GM12878 (cell line): ENCODE measurements at regions not wholly inside any gene's neighbourhood (a gene's known extent, or its start where the extent isn't known, plus 50 kb on each side); places are given as distances from the start of the nearest gene placed in this dataset.

ENCODE experiments used
- ATAC-seq: fragments of 200-7000 bp; cut with Tn5 transposase; 3 replicates; pipeline ENCODE4 v1.9.1; 2020; ENCODE audit warnings: mild to moderate bottlenecking, moderate library complexity
- BruUV-seq: library from RNA; stranded (reverse); fragments of 400-500 nt; replicated peaks from 2 replicates; lab custom pipeline; 2021; lab: Mats Ljungman, UMichigan
- CTCF ChIA-PET: fragments of 300-600 bp; sonication (Branson Sonifier 250); formaldehyde crosslinking; extraction: SDS; loops from one replicate; lab custom pipeline; 2021; ENCODE audit warnings: inconsistent platforms; lab: Yijun Ruan, JAX
- POLR2A ChIA-PET: fragments of 350-600 bp; formaldehyde crosslinking; extraction: SDS; loops from one replicate; lab custom pipeline; 2021; ENCODE audit warnings: inconsistent platforms; lab: Charles Lee
- RAD21 ChIA-PET: fragments of 300-600 bp; sonication (Branson Sonifier 250); formaldehyde crosslinking; loops from one replicate; lab custom pipeline; 2023; ENCODE audit warnings: antibody characterized with exemption; ENCODE audit not compliant: unreplicated experiment; lab: Charles Lee
- SMC1A ChIA-PET: fragments of 300-600 bp; sonication (Branson Sonifier 250); formaldehyde crosslinking; loops from one replicate; lab custom pipeline; 2023; ENCODE audit not compliant: unreplicated experiment, uncharacterized antibody; lab: Charles Lee
- DNase-seq: peaks from one replicate; pipeline ENCODE4 v3.0.0-alpha.2; 2011; ENCODE audit warnings: low read depth, low spot score
- FAIRE-seq: peaks from 3 replicates; lab custom pipeline; 2011; peaks lifted over from hg19 to GRCh38; lab: Jason Lieb, UNC
- H2AFZ ChIP-seq: 2 replicates; pipeline ENCODE4 v1.6.0; 2011; ENCODE audit warnings: low read depth, low read length, control low read depth; ENCODE audit not compliant: control insufficient read depth
- H3K27ac ChIP-seq: 2 replicates; pipeline ENCODE4 v1.5.1; 2011; ENCODE audit warnings: control low read depth; ENCODE audit not compliant: control insufficient read depth, insufficient read depth
- H3K27me3 ChIP-seq, 2 experiments: replicated peaks in 1 of 2; 2 replicates each; pipeline versions ENCODE4 v1.6.0 to v1.6.1; 2011; ENCODE audit warnings: low read length in 1 of 2; ENCODE audit not compliant: control insufficient read depth in 2 of 2, insufficient read depth in 2 of 2
- H3K36me3 ChIP-seq, 2 experiments: 2 replicates each; pipeline ENCODE4 v1.5.1; 2011; ENCODE audit warnings: low read length in 1 of 2; ENCODE audit not compliant: control insufficient read depth in 2 of 2, insufficient read depth in 2 of 2
- H3K4me1 ChIP-seq: 2 replicates; pipeline ENCODE4 v1.6.1; 2011; ENCODE audit warnings: mild to moderate bottlenecking, low read length, moderate library complexity, mixed read lengths; ENCODE audit not compliant: control insufficient read depth, insufficient read depth
- H3K4me2 ChIP-seq: 2 replicates; pipeline ENCODE4 v1.6.0; 2011; ENCODE audit warnings: control low read depth; ENCODE audit not compliant: control insufficient read depth, insufficient read depth
- H3K4me3 ChIP-seq: fragments of 200-600 bp; sonication (generic); 2 replicates; pipeline ENCODE4 v1.5.1; 2016
- H3K79me2 ChIP-seq: 2 replicates; pipeline ENCODE4 v1.6.0; 2011; ENCODE audit warnings: low read length; ENCODE audit not compliant: control insufficient read depth, insufficient read depth
- H3K9ac ChIP-seq: 2 replicates; pipeline ENCODE4 v1.8.0; 2011; ENCODE audit warnings: low read length, control low read depth, mixed read lengths; ENCODE audit not compliant: control insufficient read depth, insufficient read depth
- H3K9me3 ChIP-seq: replicated peaks from 3 replicates; pipeline ENCODE4 v1.5.1; 2011; ENCODE audit warnings: mild to moderate bottlenecking, low read length; ENCODE audit not compliant: control insufficient read depth, insufficient read depth
- H4K20me1 ChIP-seq: 2 replicates; pipeline ENCODE4 v1.6.0; 2011; ENCODE audit not compliant: control insufficient read depth, insufficient read depth
- CBX3 ChIP-seq: fragments of 200-600 bp; sonication (generic); IDR thresholded peaks from 2 replicates; pipeline ENCODE4 v1.6.1; 2016; ENCODE audit warnings: low read depth, borderline replicate concordance
- CEBPB ChIP-seq, 2 experiments: fragments of 150-350 bp in 1 of 2; IDR thresholded peaks; 2 replicates each; pipeline ENCODE4 v1.6.1; 2012 to 2014; ENCODE audit warnings: low read depth in 2 of 2, low read length in 2 of 2, borderline replicate concordance in 1 of 2, inconsistent platforms in 1 of 2
- ELK1 ChIP-seq: IDR thresholded peaks from 2 replicates; pipeline ENCODE4 v1.6.1; 2012; ENCODE audit warnings: low read depth, low read length, improper control_type of control experiment
- EP300 ChIP-seq, 2 experiments: fragments of 150-350 bp in 1 of 2; IDR thresholded peaks; 2 replicates each; pipeline ENCODE4 v1.6.1; 2011 to 2012; ENCODE audit warnings: low read depth in 2 of 2, low read length in 2 of 2, borderline replicate concordance in 1 of 2, improper control_type of control experiment in 1 of 2, inconsistent platforms in 1 of 2; ENCODE audit not compliant: control insufficient read depth in 1 of 2
- HDAC2 ChIP-seq: fragments of 200-600 bp; sonication (generic); IDR thresholded peaks from 2 replicates; pipeline ENCODE4 v1.6.1; 2017
- HDAC6 ChIP-seq: fragments of 200-600 bp; sonication (generic); IDR thresholded peaks from one replicate; pipeline ENCODE4 v1.8.0; 2017; ENCODE audit warnings: antibody characterized with exemption; ENCODE audit not compliant: unreplicated experiment
- LARP7 ChIP-seq: fragments of 450-650 bp; IDR thresholded peaks from 2 replicates; pipeline ENCODE4 v1.6.1; 2017; ENCODE audit warnings: mild to moderate bottlenecking
- MYB ChIP-seq: fragments of 150-350 bp; IDR thresholded peaks from 2 replicates; pipeline ENCODE4 v1.6.1; 2014; ENCODE audit warnings: mild to moderate bottlenecking, low read depth, low read length, borderline replicate concordance
- NR2C2 ChIP-seq: IDR thresholded peaks from 2 replicates; pipeline ENCODE4 v1.6.1; 2011; ENCODE audit warnings: borderline replicate concordance, low read depth; ENCODE audit not compliant: control insufficient read depth, insufficient read length
- PAX5 ChIP-seq: IDR thresholded peaks from 2 replicates; pipeline ENCODE4 v1.6.1; 2011; ENCODE audit warnings: low read depth, low read length, borderline replicate concordance
- PAX8 ChIP-seq: fragments of 450-650 bp; IDR thresholded peaks from 2 replicates; pipeline ENCODE4 v1.6.1; 2017; ENCODE audit warnings: mild to moderate bottlenecking, moderate library complexity
- POLR2AphosphoS2 ChIP-seq: IDR thresholded peaks from 2 replicates; pipeline ENCODE4 v1.6.1; 2011; ENCODE audit warnings: low read depth, mild to moderate bottlenecking, low read length, improper control_type of control experiment, moderate library complexity
- SMARCA5 ChIP-seq: fragments of 450-650 bp; IDR thresholded peaks from 2 replicates; pipeline ENCODE4 v1.6.1; 2017; ENCODE audit warnings: mild to moderate bottlenecking
- SUPT20H ChIP-seq: IDR thresholded peaks from 2 replicates; pipeline ENCODE4 v1.6.1; 2011; ENCODE audit warnings: low read depth, mild to moderate bottlenecking, low read length, moderate library complexity, borderline replicate concordance; ENCODE audit not compliant: control insufficient read depth
- USF2 ChIP-seq: IDR thresholded peaks from 2 replicates; pipeline ENCODE4 v1.6.1; 2011; ENCODE audit warnings: low read depth, low read length, improper control_type of control experiment, borderline replicate concordance
- YBX1 ChIP-seq: fragments of 450-650 bp; IDR thresholded peaks from 2 replicates; pipeline ENCODE4 v1.6.1; 2016; ENCODE audit warnings: antibody characterized with exemption
- WGBS: methylation state at CpG from one replicate; pipeline ENCODE4 v1.1.6; 2016; ENCODE audit warnings: low lambda C conversion rate; ENCODE audit not compliant: insufficient replicate concordance, insufficient coverage; ENCODE audit errors: missing lambda C conversion rate; 5-methylcytosine and 5-hydroxymethylcytosine counted together
- in situ Hi-C: fragments of 300-500 bp; cut with MboI; formaldehyde crosslinking; loops from 9 replicates; pipeline ENCODE4 v1.14.3; 2018; ENCODE audit warnings: mixed read lengths
- intact Hi-C: fragments of 100-400 bp; cut with micrococcal nuclease; formaldehyde crosslinking; loops from one replicate; pipeline ENCODE4 v1.14.2; 2022; ENCODE audit not compliant: unreplicated experiment
- TF ChIP-seq, protein P1 (sequence below): fragments of 450-650 bp; IDR thresholded peaks from 2 replicates; pipeline ENCODE4 v1.6.1; 2018; ENCODE audit warnings: borderline replicate concordance, mild to moderate bottlenecking; ENCODE audit not compliant: partially characterized antibody

DNA sequence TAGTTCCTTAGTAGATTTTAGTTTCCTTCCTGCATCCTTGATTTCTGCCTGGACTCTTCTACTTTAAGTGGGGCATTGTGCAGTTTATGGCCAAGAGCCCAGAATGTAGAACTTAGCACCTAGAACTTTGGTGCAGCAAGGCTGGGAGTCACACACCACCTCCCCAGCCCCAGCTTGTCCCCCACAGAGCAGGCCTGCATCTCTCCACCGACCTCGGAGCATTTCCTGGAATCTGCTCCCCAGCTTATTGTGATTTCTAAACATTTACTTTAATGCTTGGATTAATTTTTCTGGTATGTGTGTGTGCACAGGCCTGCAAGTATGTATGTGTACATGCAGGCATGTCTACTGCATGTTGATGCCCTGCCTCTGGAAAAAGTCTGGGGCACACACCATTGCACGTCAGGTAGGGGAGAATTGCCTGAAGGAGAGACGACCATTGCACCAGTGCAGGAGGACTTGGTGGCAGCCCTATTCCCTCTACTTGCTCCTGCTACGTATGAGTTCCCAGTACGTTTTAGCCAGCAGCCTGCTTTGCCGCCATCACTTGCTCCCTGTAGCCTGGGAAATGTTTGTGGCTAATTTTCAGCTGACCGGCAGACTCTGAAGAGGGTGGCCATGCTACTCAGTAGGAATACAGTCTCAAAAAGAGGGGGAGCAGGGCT lies 419.9 kb upstream of the HS6ST1 start:
- 50% methylated on average over 8 of the region's 8 CpGs for WGBS
- Histone ChIP-seq H3K4me3 (no peak overlapping the region), H3K9ac (no peak overlapping the region), H3K27me3 (peaks cover 0 to 1% of the 10 kb centered on the region in 2 experiments; a peak in 1 of 4 replicates), H3K79me2 (no peaks in the 10 kb centered on the region), H4K20me1 (no peaks in the 10 kb centered on the region), H3K27ac (no peak overlapping the region), H3K4me1 (peaks cover 3% of the 10 kb centered on the region; the same call in 1 of the 2 replicates), H2AFZ (no peak overlapping the region), H3K9me3 (no peaks in the 10 kb centered on the region), H3K36me3 (no peaks in the 10 kb centered on the region), H3K4me2 (no peak overlapping the region)
- no TSS peak for BruUV-seq
- in situ Hi-C loops (loop anchor here (10.0 kb wide), 1 partner anchor 1116 kb away; no protein-coding TSS in a partner anchor), intact Hi-C loops (loop anchor here (5.0 to 10.0 kb wide), 2 partner anchors 414 to 494 kb away; no protein-coding TSS in a partner anchor)
- no peak for FAIRE-seq
- ChIA-PET POLR2A (no interaction called here), RAD21 (no interaction called here), SMC1A (interaction anchor here (0.6 kb wide), 1 partner anchor 277 kb away, joined by 3 read pairs; no protein-coding TSS in a partner anchor), CTCF (interaction anchor here (0.8 to 1.4 kb wide), 4 partner anchors 11 to 21 kb away, joined by 3 to 5 read pairs (median 3); no protein-coding TSS in a partner anchor)
- no peak for DNase-seq
- ATAC-seq: no peak
- TF ChIP-seq EP300 (IDR thresholded peaks at IDR 0.05; ENCODE audit: borderline replicate concordance in 1 of 2, control insufficient read depth in 1 of 2, low read depth in 2 of 2, low read length in 2 of 2) (no peak), HDAC2 (no peak), HDAC6 (no peak), NR2C2 (no peak), POLR2AphosphoS2 (no peak), USF2 (no peak), CEBPB (IDR thresholded peaks at IDR 0.05; ENCODE audit: borderline replicate concordance in 1 of 2, low read depth in 2 of 2, low read length in 2 of 2) (no peak), MYB (no peak), YBX1 (no peak), PAX5 (no peak), CBX3 (no peak), ELK1 (no peak), LARP7 (no peak), SUPT20H (no peak), PAX8 (no peak), SMARCA5 (no peak)
- TF ChIP-seq, protein P1, sequence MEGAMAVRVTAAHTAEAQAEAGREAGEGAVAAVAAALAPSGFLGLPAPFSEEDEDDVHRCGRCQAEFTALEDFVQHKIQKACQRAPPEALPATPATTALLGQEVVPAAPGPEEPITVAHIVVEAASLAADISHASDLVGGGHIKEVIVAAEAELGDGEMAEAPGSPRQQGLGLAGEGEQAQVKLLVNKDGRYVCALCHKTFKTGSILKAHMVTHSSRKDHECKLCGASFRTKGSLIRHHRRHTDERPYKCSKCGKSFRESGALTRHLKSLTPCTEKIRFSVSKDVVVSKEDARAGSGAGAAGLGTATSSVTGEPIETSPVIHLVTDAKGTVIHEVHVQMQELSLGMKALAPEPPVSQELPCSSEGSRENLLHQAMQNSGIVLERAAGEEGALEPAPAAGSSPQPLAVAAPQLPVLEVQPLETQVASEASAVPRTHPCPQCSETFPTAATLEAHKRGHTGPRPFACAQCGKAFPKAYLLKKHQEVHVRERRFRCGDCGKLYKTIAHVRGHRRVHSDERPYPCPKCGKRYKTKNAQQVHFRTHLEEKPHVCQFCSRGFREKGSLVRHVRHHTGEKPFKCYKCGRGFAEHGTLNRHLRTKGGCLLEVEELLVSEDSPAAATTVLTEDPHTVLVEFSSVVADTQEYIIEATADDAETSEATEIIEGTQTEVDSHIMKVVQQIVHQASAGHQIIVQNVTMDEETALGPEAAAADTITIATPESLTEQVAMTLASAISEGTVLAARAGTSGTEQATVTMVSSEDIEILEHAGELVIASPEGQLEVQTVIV: no peak
